ENCODE measurements at regions not wholly inside any gene's neighbourhood (a gene's known extent, or its start where the extent isn't known, plus 50 kb on each side); places are given as distances from the start of the nearest gene placed in this dataset.

- TF ChIP-seq CTCF (IDR thresholded peaks at IDR 0.05) (no peak), POLR2A (IDR thresholded peaks at IDR 0.05) (no peak), POLR2AphosphoS5 (IDR thresholded peaks at IDR 0.05) (no peak), EP300 (IDR thresholded peaks at IDR 0.05) (no peak)
Measured at GRCh38 chr5:116778651-116779280, 204.1 kb upstream of the SEMA6A start.
